Kidney capillary endothelial cell (primary cell): ENCODE measurements at regions not wholly inside any gene's neighbourhood (a gene's known extent, or its start where the extent isn't known, plus 50 kb on each side); places are given as distances from the start of the nearest gene placed in this dataset.

ENCODE experiments used
- DNase-seq: peaks from one replicate; pipeline ENCODE4 v3.0.0-alpha.2; 2018; ENCODE audit warnings: low spot score

GRCh38 chr5:33210978-33211377 lies 229.8 kb upstream of the TARS1 start:
- DNase-seq = no peak

GRCh38 chr5:33212439-33212838 lies 228.3 kb upstream of the TARS1 start:
- DNase-seq = no peak

GRCh38 chr5:33212900-33213299 lies 227.9 kb upstream of the TARS1 start:
- DNase-seq = no peak

GRCh38 chr5:33223563-33224284 lies 217.0 kb upstream of the TARS1 start:
- DNase-seq = no peak

GRCh38 chr5:33224285-33224961 lies 216.3 kb upstream of the TARS1 start:
- no peak for DNase-seq

- DNase-seq = no peak
Measured at GRCh38 chr5:33227247-33227646, 213.5 kb upstream of the TARS1 start.

- no peak for DNase-seq
Measured at GRCh38 chr5:33227746-33228145, 213.0 kb upstream of the TARS1 start.

- DNase-seq = no peak
Measured at GRCh38 chr5:33228149-33228548, 212.6 kb upstream of the TARS1 start.

- DNase-seq = no peak
Measured at GRCh38 chr5:33229216-33229615, 211.5 kb upstream of the TARS1 start.

- DNase-seq = no peak
Measured at GRCh38 chr5:33230467-33231078, 210.2 kb upstream of the TARS1 start.

GRCh38 chr5:33231214-33231710 lies 209.5 kb upstream of the TARS1 start:
- DNase-seq = no peak

GRCh38 chr5:33231935-33232334 lies 208.8 kb upstream of the TARS1 start:
- DNase-seq = no peak

GRCh38 chr5:33232731-33233505 lies 207.8 kb upstream of the TARS1 start:
- DNase-seq = no peak

GRCh38 chr5:33235304-33235703 lies 205.5 kb upstream of the TARS1 start:
- no peak for DNase-seq

GRCh38 chr5:33235824-33236223 lies 204.9 kb upstream of the TARS1 start:
- DNase-seq = no peak

- no peak for DNase-seq
Measured at GRCh38 chr5:33237471-33237870, 203.3 kb upstream of the TARS1 start.

GRCh38 chr5:33238826-33239695 lies 201.7 kb upstream of the TARS1 start:
- no peak for DNase-seq

GRCh38 chr5:33240558-33240957 lies 200.2 kb upstream of the TARS1 start:
- no peak for DNase-seq

- DNase-seq = no peak
Measured at GRCh38 chr5:33241802-33242201, 199.0 kb upstream of the TARS1 start.

GRCh38 chr5:33242277-33242676 lies 198.5 kb upstream of the TARS1 start:
- no peak for DNase-seq

GRCh38 chr5:33244441-33245150 lies 196.2 kb upstream of the TARS1 start:
- no peak for DNase-seq
